GM12878 (cell line): ENCODE measurements at regions not wholly inside any gene's neighbourhood (a gene's known extent, or its start where the extent isn't known, plus 50 kb on each side); places are given as distances from the start of the nearest gene placed in this dataset.

ENCODE experiments used
- ATAC-seq: fragments of 200-7000 bp; cut with Tn5 transposase; 3 replicates; pipeline ENCODE4 v1.9.1; 2020; ENCODE audit warnings: mild to moderate bottlenecking, moderate library complexity
- BruUV-seq: library from RNA; stranded (reverse); fragments of 400-500 nt; replicated peaks from 2 replicates; lab custom pipeline; 2021; lab: Mats Ljungman, UMichigan
- CTCF ChIA-PET: fragments of 300-600 bp; sonication (Branson Sonifier 250); formaldehyde crosslinking; extraction: SDS; loops from one replicate; lab custom pipeline; 2021; ENCODE audit warnings: inconsistent platforms; lab: Yijun Ruan, JAX
- POLR2A ChIA-PET: fragments of 350-600 bp; formaldehyde crosslinking; extraction: SDS; loops from one replicate; lab custom pipeline; 2021; ENCODE audit warnings: inconsistent platforms; lab: Charles Lee
- RAD21 ChIA-PET: fragments of 300-600 bp; sonication (Branson Sonifier 250); formaldehyde crosslinking; loops from one replicate; lab custom pipeline; 2023; ENCODE audit warnings: antibody characterized with exemption; ENCODE audit not compliant: unreplicated experiment; lab: Charles Lee
- SMC1A ChIA-PET: fragments of 300-600 bp; sonication (Branson Sonifier 250); formaldehyde crosslinking; loops from one replicate; lab custom pipeline; 2023; ENCODE audit not compliant: unreplicated experiment, uncharacterized antibody; lab: Charles Lee
- DNase-seq: peaks from one replicate; pipeline ENCODE4 v3.0.0-alpha.2; 2011; ENCODE audit warnings: low read depth, low spot score
- FAIRE-seq: peaks from 3 replicates; lab custom pipeline; 2011; peaks lifted over from hg19 to GRCh38; lab: Jason Lieb, UNC
- H2AFZ ChIP-seq: 2 replicates; pipeline ENCODE4 v1.6.0; 2011; ENCODE audit warnings: low read depth, low read length, control low read depth; ENCODE audit not compliant: control insufficient read depth
- H3K27ac ChIP-seq: 2 replicates; pipeline ENCODE4 v1.5.1; 2011; ENCODE audit warnings: control low read depth; ENCODE audit not compliant: control insufficient read depth, insufficient read depth
- H3K27me3 ChIP-seq, 2 experiments: replicated peaks in 1 of 2; 2 replicates each; pipeline versions ENCODE4 v1.6.0 to v1.6.1; 2011; ENCODE audit warnings: low read length in 1 of 2; ENCODE audit not compliant: control insufficient read depth in 2 of 2, insufficient read depth in 2 of 2
- H3K36me3 ChIP-seq, 2 experiments: 2 replicates each; pipeline ENCODE4 v1.5.1; 2011; ENCODE audit warnings: low read length in 1 of 2; ENCODE audit not compliant: control insufficient read depth in 2 of 2, insufficient read depth in 2 of 2
- H3K4me1 ChIP-seq: 2 replicates; pipeline ENCODE4 v1.6.1; 2011; ENCODE audit warnings: mild to moderate bottlenecking, low read length, moderate library complexity, mixed read lengths; ENCODE audit not compliant: control insufficient read depth, insufficient read depth
- H3K4me2 ChIP-seq: 2 replicates; pipeline ENCODE4 v1.6.0; 2011; ENCODE audit warnings: control low read depth; ENCODE audit not compliant: control insufficient read depth, insufficient read depth
- H3K4me3 ChIP-seq: fragments of 200-600 bp; sonication (generic); 2 replicates; pipeline ENCODE4 v1.5.1; 2016
- H3K79me2 ChIP-seq: 2 replicates; pipeline ENCODE4 v1.6.0; 2011; ENCODE audit warnings: low read length; ENCODE audit not compliant: control insufficient read depth, insufficient read depth
- H3K9ac ChIP-seq: 2 replicates; pipeline ENCODE4 v1.8.0; 2011; ENCODE audit warnings: low read length, control low read depth, mixed read lengths; ENCODE audit not compliant: control insufficient read depth, insufficient read depth
- H3K9me3 ChIP-seq: replicated peaks from 3 replicates; pipeline ENCODE4 v1.5.1; 2011; ENCODE audit warnings: mild to moderate bottlenecking, low read length; ENCODE audit not compliant: control insufficient read depth, insufficient read depth
- H4K20me1 ChIP-seq: 2 replicates; pipeline ENCODE4 v1.6.0; 2011; ENCODE audit not compliant: control insufficient read depth, insufficient read depth
- BRCA1 ChIP-seq: IDR thresholded peaks from 2 replicates; pipeline ENCODE4 v1.6.1; 2011; ENCODE audit warnings: low read depth, low read length, improper control_type of control experiment
- CEBPB ChIP-seq, 2 experiments: fragments of 150-350 bp in 1 of 2; IDR thresholded peaks; 2 replicates each; pipeline ENCODE4 v1.6.1; 2012 to 2014; ENCODE audit warnings: low read depth in 2 of 2, low read length in 2 of 2, borderline replicate concordance in 1 of 2, inconsistent platforms in 1 of 2
- CREB1 ChIP-seq: IDR thresholded peaks from 2 replicates; pipeline ENCODE4 v1.6.1; 2012; ENCODE audit warnings: low read depth, mild to moderate bottlenecking, inconsistent platforms
- EED ChIP-seq: sonication (generic); IDR thresholded peaks from 2 replicates; pipeline ENCODE4 v1.6.1; 2016; ENCODE audit warnings: antibody characterized with exemption, low read depth
- IKZF1 ChIP-seq: fragments of 450-650 bp; conservative IDR thresholded peaks from 2 replicates; pipeline ENCODE4 v1.6.1; 2017; ENCODE audit warnings: antibody characterized with exemption, mild to moderate bottlenecking
- NBN ChIP-seq: fragments of 450-650 bp; IDR thresholded peaks from 2 replicates; pipeline ENCODE4 v1.6.1; 2016
- NFYB ChIP-seq: IDR thresholded peaks from 2 replicates; pipeline ENCODE4 v1.6.1; 2011; ENCODE audit warnings: low read depth, mild to moderate bottlenecking, low read length, improper control_type of control experiment, moderate library complexity; ENCODE audit not compliant: insufficient read depth
- PAX8 ChIP-seq: fragments of 450-650 bp; IDR thresholded peaks from 2 replicates; pipeline ENCODE4 v1.6.1; 2017; ENCODE audit warnings: mild to moderate bottlenecking, moderate library complexity
- RAD21 ChIP-seq: IDR thresholded peaks from 2 replicates; pipeline ENCODE4 v1.6.1; 2011; ENCODE audit warnings: mild to moderate bottlenecking, low read depth, low read length, moderate library complexity; ENCODE audit not compliant: insufficient read depth
- YBX1 ChIP-seq: fragments of 450-650 bp; IDR thresholded peaks from 2 replicates; pipeline ENCODE4 v1.6.1; 2016; ENCODE audit warnings: antibody characterized with exemption
- ZBED1 ChIP-seq: IDR thresholded peaks from 2 replicates; pipeline ENCODE4 v1.6.1; 2016; ENCODE audit warnings: borderline replicate concordance
- ZNF622 ChIP-seq: fragments of 450-650 bp; IDR thresholded peaks from 2 replicates; pipeline ENCODE4 v1.6.1; 2017; ENCODE audit warnings: mild to moderate bottlenecking, inconsistent platforms
- ZSCAN29 ChIP-seq: fragments of 450-650 bp; IDR thresholded peaks from 2 replicates; pipeline ENCODE4 v1.6.1; 2017; ENCODE audit warnings: mild to moderate bottlenecking, moderate library complexity
- WGBS: methylation state at CpG from one replicate; pipeline ENCODE4 v1.1.6; 2016; ENCODE audit warnings: low lambda C conversion rate; ENCODE audit not compliant: insufficient replicate concordance, insufficient coverage; ENCODE audit errors: missing lambda C conversion rate; 5-methylcytosine and 5-hydroxymethylcytosine counted together
- in situ Hi-C: fragments of 300-500 bp; cut with MboI; formaldehyde crosslinking; loops from 9 replicates; pipeline ENCODE4 v1.14.3; 2018; ENCODE audit warnings: mixed read lengths
- intact Hi-C: fragments of 100-400 bp; cut with micrococcal nuclease; formaldehyde crosslinking; loops from one replicate; pipeline ENCODE4 v1.14.2; 2022; ENCODE audit not compliant: unreplicated experiment
- TF ChIP-seq, protein P1 (sequence below), 3 experiments: IDR thresholded peaks in 2 of 3; conservative IDR thresholded peaks in 1 of 3; 2 replicates each; pipeline ENCODE4 v1.5.1; 2011; ENCODE audit warnings: low read depth in 3 of 3, low read length in 3 of 3, mild to moderate bottlenecking in 3 of 3, control low read depth in 2 of 3, moderate library complexity in 2 of 3, inconsistent platforms in 1 of 3, mixed read lengths in 1 of 3; ENCODE audit not compliant: control insufficient read depth in 2 of 3, insufficient read depth in 1 of 3; ENCODE audit errors: extremely low read depth in 1 of 3
- TF ChIP-seq, protein P2 (sequence below): IDR thresholded peaks from 2 replicates; pipeline ENCODE4 v1.6.1; 2011; ENCODE audit warnings: mild to moderate bottlenecking, low read depth, low read length, moderate library complexity; ENCODE audit not compliant: insufficient replicate concordance

DNA sequence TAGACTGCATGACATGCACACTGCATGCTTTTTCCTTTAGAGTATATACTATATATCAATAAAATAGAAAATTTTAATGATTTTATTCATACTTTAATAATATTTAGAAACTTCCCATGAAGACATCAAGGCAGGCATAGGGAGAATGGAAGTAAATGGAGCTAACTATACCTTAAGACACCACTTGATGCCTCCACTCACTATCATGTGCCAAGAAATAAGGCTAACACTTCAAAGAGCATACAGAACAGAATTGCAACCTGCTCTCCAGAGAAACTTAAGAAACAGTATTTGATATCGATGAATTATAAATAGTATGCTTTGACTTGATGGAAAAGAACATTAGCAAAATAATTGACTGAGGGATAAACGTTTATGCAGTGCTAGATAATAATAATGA is 192.6 kb upstream of the MBNL1 start:
- DNase-seq (no peak), ATAC-seq (peak; percentile 60; the same call in 2 of the 3 replicates), FAIRE-seq (no peak)
- Histone ChIP-seq H3K4me1 (no peaks in the 10 kb centered on the region), H3K79me2 (no peaks in the 10 kb centered on the region), H3K27ac (no peak overlapping the region), H3K27me3 (no peaks in the 10 kb centered on the region), H3K36me3 (no peaks in the 10 kb centered on the region), H2AFZ (no peak overlapping the region), H4K20me1 (no peaks in the 10 kb centered on the region), H3K4me2 (no peak overlapping the region), H3K9ac (no peak overlapping the region), H3K9me3 (peaks cover 7% of the 10 kb centered on the region; the same call in 2 of the 3 replicates), H3K4me3 (no peak overlapping the region)
- intact Hi-C loops, result loop anchor here (10.0 kb wide), 1 partner anchor 299 kb away; no protein-coding TSS in a partner anchor
- ChIA-PET CTCF (interaction anchor here (0.6 to 4.5 kb wide), 10 partner anchors 24 to 503 kb away, joined by 3 to 47 read pairs (median 4); no protein-coding TSS in a partner anchor), SMC1A (interaction anchor here (0.6 to 2.4 kb wide), 19 partner anchors 8 to 442 kb away, joined by 3 to 18 read pairs (median 4); no protein-coding TSS in a partner anchor), POLR2A (no interaction called here), RAD21 (interaction anchor here (0.6 to 4.6 kb wide), 6 partner anchors 81 to 396 kb away, joined by 3 to 36 read pairs (median 3); partner anchors contain the start of gene MBNL1)
- BruUV-seq, result no TSS peak
- TF ChIP-seq RAD21, result peak; percentile 14; the same call in 1 of the 2 replicates
- TF ChIP-seq, protein P1, sequence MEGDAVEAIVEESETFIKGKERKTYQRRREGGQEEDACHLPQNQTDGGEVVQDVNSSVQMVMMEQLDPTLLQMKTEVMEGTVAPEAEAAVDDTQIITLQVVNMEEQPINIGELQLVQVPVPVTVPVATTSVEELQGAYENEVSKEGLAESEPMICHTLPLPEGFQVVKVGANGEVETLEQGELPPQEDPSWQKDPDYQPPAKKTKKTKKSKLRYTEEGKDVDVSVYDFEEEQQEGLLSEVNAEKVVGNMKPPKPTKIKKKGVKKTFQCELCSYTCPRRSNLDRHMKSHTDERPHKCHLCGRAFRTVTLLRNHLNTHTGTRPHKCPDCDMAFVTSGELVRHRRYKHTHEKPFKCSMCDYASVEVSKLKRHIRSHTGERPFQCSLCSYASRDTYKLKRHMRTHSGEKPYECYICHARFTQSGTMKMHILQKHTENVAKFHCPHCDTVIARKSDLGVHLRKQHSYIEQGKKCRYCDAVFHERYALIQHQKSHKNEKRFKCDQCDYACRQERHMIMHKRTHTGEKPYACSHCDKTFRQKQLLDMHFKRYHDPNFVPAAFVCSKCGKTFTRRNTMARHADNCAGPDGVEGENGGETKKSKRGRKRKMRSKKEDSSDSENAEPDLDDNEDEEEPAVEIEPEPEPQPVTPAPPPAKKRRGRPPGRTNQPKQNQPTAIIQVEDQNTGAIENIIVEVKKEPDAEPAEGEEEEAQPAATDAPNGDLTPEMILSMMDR (IDR thresholded peaks at IDR 0.05 in 2 of 3, conservative IDR thresholded peaks at IDR 0.05 in 1 of 3; ENCODE audit: control insufficient read depth in 2 of 3, extremely low read depth in 1 of 3, insufficient read depth in 1 of 3, low read depth in 3 of 3, low read length in 3 of 3), result peak in 1 of 3 experiments; percentile 19; a peak in 2 of 6 replicates
- TF ChIP-seq EED, result no peak
- WGBS, result 63% methylated on average over 2 of the region's 2 CpGs
- in situ Hi-C loops, result no loop called here

DNA sequence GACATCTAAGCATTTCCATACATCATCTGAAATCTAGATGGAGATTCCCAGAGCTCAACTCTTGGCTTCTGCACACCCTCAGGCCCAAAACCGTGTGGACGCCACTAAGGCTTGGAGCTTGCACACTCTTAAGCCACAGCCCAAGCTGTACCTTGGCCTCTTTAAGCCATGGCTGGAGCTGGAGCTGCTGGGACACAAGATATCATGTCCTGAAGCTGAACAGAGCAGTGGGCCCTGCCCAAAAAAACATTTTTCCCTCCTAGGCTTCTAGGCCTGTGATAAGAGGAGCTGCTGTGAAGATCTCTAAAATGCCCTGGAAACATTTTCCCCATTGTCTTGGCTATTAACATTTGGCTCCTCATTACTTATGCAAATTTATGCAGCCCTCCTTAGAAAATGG is 188.7 kb upstream of the MBNL1 start:
- intact Hi-C loops (loop anchor here (10.0 kb wide), 1 partner anchor 295 kb away; no protein-coding TSS in a partner anchor), in situ Hi-C loops (no loop called here)
- DNase-seq (no peak), FAIRE-seq (no peak), ATAC-seq (no peak)
- 98% methylated on average over 2 of the region's 2 CpGs for WGBS
- BruUV-seq, result no TSS peak
- ChIA-PET POLR2A (no interaction called here), RAD21 (no interaction called here), CTCF (interaction anchor here (1.1 kb wide), 1 partner anchor 392 kb away, joined by 6 read pairs; no protein-coding TSS in a partner anchor), SMC1A (no interaction called here)
- H3K27me3 ChIP-seq, result no peaks in the 10 kb centered on the region
- H2AFZ ChIP-seq, result no peak overlapping the region
- H3K27ac ChIP-seq, result no peak overlapping the region
- H3K4me1 ChIP-seq, result no peaks in the 10 kb centered on the region
- H3K9ac ChIP-seq, result no peak overlapping the region
- TF ChIP-seq PAX8, result no peak
- no peak for TF ChIP-seq ZSCAN29
- TF ChIP-seq CREB1, result no peak
- no peak for TF ChIP-seq NFYB
- no peak for TF ChIP-seq IKZF1
- TF ChIP-seq BRCA1, result no peak
- no peak for TF ChIP-seq NBN
- no peak for TF ChIP-seq ZNF622
- TF ChIP-seq ZBED1, result no peak
- TF ChIP-seq YBX1, result no peak
- TF ChIP-seq CEBPB (IDR thresholded peaks at IDR 0.05; ENCODE audit: borderline replicate concordance in 1 of 2, low read depth in 2 of 2, low read length in 2 of 2), result no peak
- TF ChIP-seq, protein P2, sequence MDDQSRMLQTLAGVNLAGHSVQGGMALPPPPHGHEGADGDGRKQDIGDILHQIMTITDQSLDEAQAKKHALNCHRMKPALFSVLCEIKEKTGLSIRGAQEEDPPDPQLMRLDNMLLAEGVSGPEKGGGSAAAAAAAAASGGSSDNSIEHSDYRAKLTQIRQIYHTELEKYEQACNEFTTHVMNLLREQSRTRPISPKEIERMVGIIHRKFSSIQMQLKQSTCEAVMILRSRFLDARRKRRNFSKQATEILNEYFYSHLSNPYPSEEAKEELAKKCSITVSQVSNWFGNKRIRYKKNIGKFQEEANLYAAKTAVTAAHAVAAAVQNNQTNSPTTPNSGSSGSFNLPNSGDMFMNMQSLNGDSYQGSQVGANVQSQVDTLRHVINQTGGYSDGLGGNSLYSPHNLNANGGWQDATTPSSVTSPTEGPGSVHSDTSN, result no peak
- no peak for TF ChIP-seq EED
- H4K20me1 ChIP-seq, result no peaks in the 10 kb centered on the region
- H3K79me2 ChIP-seq, result no peaks in the 10 kb centered on the region
- no peak overlapping the region for H3K4me3 ChIP-seq
- H3K9me3 ChIP-seq, result peaks cover 7% of the 10 kb centered on the region; the same call in 2 of the 3 replicates
- no peak overlapping the region for H3K4me2 ChIP-seq
- H3K36me3 ChIP-seq, result no peaks in the 10 kb centered on the region
